D721Med (cell line): ENCODE measurements at regions not wholly inside any gene's neighbourhood (a gene's known extent, or its start where the extent isn't known, plus 50 kb on each side); places are given as distances from the start of the nearest gene placed in this dataset.
"Not testable (repeated sequence)": the region's sequence is repeated elsewhere in the genome, so short reads cannot be mapped to it uniquely, and the experiment has no call there.

ENCODE experiments used
- DNase-seq: peaks from one replicate; pipeline ENCODE4 v3.0.0; 2011; ENCODE audit warnings: low spot score; ENCODE audit not compliant: insufficient read length
- FAIRE-seq: peaks from 2 replicates; lab custom pipeline; 2011; peaks lifted over from hg19 to GRCh38; lab: Jason Lieb, UNC
- CTCF ChIP-seq: IDR thresholded peaks from 2 replicates; pipeline ENCODE4 v1.5.1; 2012; ENCODE audit warnings: mild to moderate bottlenecking, control low read depth; ENCODE audit not compliant: insufficient read depth; ENCODE audit errors: missing control alignments

GRCh38 chr3:189375532-189375931 lies 203.8 kb downstream of the TPRG1 start:
- FAIRE-seq = no peak
- DNase-seq = no peak

GRCh38 chr3:189383630-189384029 lies 211.9 kb downstream of the TPRG1 start:
- TF ChIP-seq CTCF = no peak
- FAIRE-seq (no peak), DNase-seq (no peak)

More at GRCh38 chr3:189375532-189375931, 203.8 kb downstream of the TPRG1 start:
- TF ChIP-seq CTCF = no peak

- DNase-seq, FAIRE-seq: not testable (repeated sequence)
Observed at GRCh38 chr3:189385880-189386279, 214.1 kb downstream of the TPRG1 start.

GRCh38 chr3:189386739-189387138 lies 215.0 kb downstream of the TPRG1 start:
- FAIRE-seq (no peak), DNase-seq (no peak)

GRCh38 chr3:189389346-189389745 lies 217.6 kb downstream of the TPRG1 start:
- TF ChIP-seq CTCF = no peak
- DNase-seq (no peak), FAIRE-seq (no peak)

More at GRCh38 chr3:189386739-189387138, 215.0 kb downstream of the TPRG1 start:
- TF ChIP-seq CTCF = no peak

- FAIRE-seq (peak; percentile 89), DNase-seq (no peak)
- TF ChIP-seq CTCF = no peak
Observed at GRCh38 chr3:189393598-189393997, 221.8 kb downstream of the TPRG1 start.

GRCh38 chr3:189394599-189395121 lies 222.9 kb downstream of the TPRG1 start:
- FAIRE-seq = no peak
- no peak for TF ChIP-seq CTCF
- no peak for DNase-seq

- TF ChIP-seq CTCF = no peak
- no peak for FAIRE-seq
Observed at GRCh38 chr3:189395825-189396224, 224.1 kb downstream of the TPRG1 start.

More at GRCh38 chr3:189395825-189396224, 224.1 kb downstream of the TPRG1 start:
- DNase-seq = no peak
